CD14-positive monocyte (primary cell): ENCODE measurements at regions not wholly inside any gene's neighbourhood (a gene's known extent, or its start where the extent isn't known, plus 50 kb on each side); places are given as distances from the start of the nearest gene placed in this dataset.

Source experiments
- DNase-seq, 3 donors: peaks; one replicate each; pipeline ENCODE4 v3.0.0-alpha.2; 2011 to 2022
- H2AFZ ChIP-seq: 2 replicates; pipeline ENCODE4 v1.6.0; 2012; ENCODE audit warnings: mild to moderate bottlenecking, low read depth, low read length, inconsistent platforms; ENCODE audit not compliant: insufficient read depth, poor library complexity, severe bottlenecking
- H3K27ac ChIP-seq, 2 donors: 1 replicate in 1 of 2; 2 replicates in 1 of 2; pipeline ENCODE4 v1.5.1; 2012 to 2013; ENCODE audit warnings: low read length in 2 of 2, control low read depth in 1 of 2, inconsistent platforms in 1 of 2, low read depth in 1 of 2, mild to moderate bottlenecking in 1 of 2
- H3K27me3 ChIP-seq, 2 donors: one replicate each; pipeline versions ENCODE4 v1.6.0 to v1.6.1; 2011 to 2013; ENCODE audit warnings: low read length in 2 of 2; ENCODE audit not compliant: control insufficient read depth in 2 of 2, insufficient read depth in 2 of 2
- H3K36me3 ChIP-seq, 2 donors: replicated peaks in 1 of 2; 1 replicate in 1 of 2; 2 replicates in 1 of 2; pipeline versions ENCODE4 v1.5.1 to v1.6.1; 2012 to 2013; ENCODE audit warnings: low read length in 2 of 2, control low read depth in 1 of 2, inconsistent platforms in 1 of 2, mild to moderate bottlenecking in 1 of 2; ENCODE audit not compliant: insufficient read depth in 2 of 2, control insufficient read depth in 1 of 2
- H3K4me1 ChIP-seq, 2 donors: 1 replicate in 1 of 2; 2 replicates in 1 of 2; pipeline versions ENCODE4 v1.5.1 to v1.6.1; 2012 to 2013; ENCODE audit warnings: low read length in 2 of 2, control low read depth in 1 of 2, inconsistent platforms in 1 of 2, mild to moderate bottlenecking in 1 of 2, moderate library complexity in 1 of 2; ENCODE audit not compliant: insufficient read depth in 2 of 2, control insufficient read depth in 1 of 2
- H3K4me2 ChIP-seq: replicated peaks from 2 replicates; pipeline ENCODE3; 2012; ENCODE audit warnings: low read length, moderate library complexity, mild to moderate bottlenecking; ENCODE audit not compliant: poor library complexity, severe bottlenecking; ENCODE audit errors: extremely low read depth
- H3K4me3 ChIP-seq, 3 experiments: fragments of 200-600 bp in 1 of 3; sonication (generic) in 1 of 3; replicated peaks in 1 of 3; 1 replicate in 2 of 3; 2 replicates in 1 of 3; pipeline ENCODE4 v1.5.1; 2011 to 2013; ENCODE audit warnings: low read length in 3 of 3, mild to moderate bottlenecking in 3 of 3, control low read depth in 2 of 3, low read depth in 2 of 3, inconsistent platforms in 1 of 3, moderate library complexity in 1 of 3
- H3K79me2 ChIP-seq: 2 replicates; pipeline ENCODE4 v1.6.0; 2012; ENCODE audit warnings: mild to moderate bottlenecking, control low read depth, inconsistent platforms, low read length, moderate library complexity; ENCODE audit not compliant: insufficient read depth
- H3K9ac ChIP-seq: 2 replicates; pipeline ENCODE4 v1.6.0; 2017; ENCODE audit warnings: low read length, mild to moderate bottlenecking; ENCODE audit not compliant: insufficient read depth, poor library complexity, severe bottlenecking
- H3K9me3 ChIP-seq, 2 donors: replicated peaks in 1 of 2; 1 replicate in 1 of 2; 2 replicates in 1 of 2; pipeline versions ENCODE4 v1.5.1 to v1.6.1; 2012 to 2013; ENCODE audit warnings: low read length in 2 of 2, control low read depth in 1 of 2; ENCODE audit not compliant: control insufficient read depth in 1 of 2, insufficient read depth in 1 of 2
- H4K20me1 ChIP-seq: 2 replicates; pipeline ENCODE4 v1.6.0; 2012; ENCODE audit warnings: mild to moderate bottlenecking, low read length, control low read depth, moderate library complexity; ENCODE audit not compliant: insufficient read depth
- H3K27ac Mint-ChIP-seq, 7 donors: one replicate each; pipeline ENCODE4 v1.8.0; 2020; ENCODE audit warnings: mild to moderate bottlenecking in 7 of 7, mixed read lengths in 7 of 7, moderate library complexity in 6 of 7, inconsistent platforms in 2 of 7
- H3K27me3 Mint-ChIP-seq, 3 donors: one replicate each; pipeline ENCODE4 v1.8.0; 2021 to 2022; ENCODE audit warnings: low read depth in 3 of 3, mild to moderate bottlenecking in 3 of 3, mixed read lengths in 3 of 3, moderate library complexity in 3 of 3, inconsistent platforms in 1 of 3
- H3K36me3 Mint-ChIP-seq, 2 donors: one replicate each; pipeline ENCODE4 v1.8.0; 2020; ENCODE audit warnings: mixed read lengths in 2 of 2, inconsistent platforms in 1 of 2, mild to moderate bottlenecking in 1 of 2
- H3K4me1 Mint-ChIP-seq: one replicate; pipeline ENCODE4 v1.8.0; 2020; ENCODE audit warnings: mild to moderate bottlenecking, mixed read lengths
- H3K4me3 Mint-ChIP-seq, 2 donors: one replicate each; pipeline ENCODE4 v1.8.0; 2020; ENCODE audit warnings: mild to moderate bottlenecking in 2 of 2, mixed read lengths in 2 of 2, moderate library complexity in 1 of 2
- H3K9me3 Mint-ChIP-seq, 7 donors: one replicate each; pipeline ENCODE4 v1.8.0; 2020 to 2022; ENCODE audit warnings: mixed read lengths in 7 of 7, mild to moderate bottlenecking in 6 of 7, moderate library complexity in 6 of 7, inconsistent platforms in 2 of 7
- WGBS: methylation state at CpG from one replicate; pipeline ENCODE4 v1.1.5; 2013; ENCODE audit warnings: missing lambda C conversion rate; ENCODE audit not compliant: insufficient coverage; 5-methylcytosine and 5-hydroxymethylcytosine counted together
- intact Hi-C, 2 donors: fragments of 100-400 bp; cut with micrococcal nuclease; formaldehyde crosslinking; loops; one replicate each; pipeline versions ENCODE4 v1.15.0 to v1.15.1; 2023
- TF ChIP-seq, protein P1 (sequence below): fragments of 200-600 bp; IDR thresholded peaks from one replicate; pipeline ENCODE4 v1.8.0; 2022; ENCODE audit warnings: antibody characterized with exemption, mild to moderate bottlenecking

DNA sequence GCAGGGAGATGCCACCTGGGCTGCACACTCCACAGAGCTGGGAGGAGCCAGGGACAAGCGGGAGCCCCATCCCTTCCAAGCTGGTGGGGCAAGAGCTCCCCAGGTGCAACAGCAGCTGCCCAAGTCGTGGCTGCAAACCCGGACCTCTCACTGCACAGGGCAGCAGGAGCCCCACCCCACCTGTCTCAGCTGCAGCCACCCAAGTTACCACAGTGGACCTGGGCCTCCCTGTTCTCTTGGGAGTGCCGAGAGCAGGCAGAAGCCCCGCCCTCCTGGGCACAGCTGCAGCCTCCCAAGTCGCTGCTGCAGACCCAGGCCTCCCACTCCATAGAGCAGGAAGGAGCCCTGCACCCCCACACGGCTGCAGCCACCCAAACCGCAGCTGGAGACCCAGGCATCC lies 374.1 kb upstream of the ACO1 start:
- Mint-ChIP-seq H3K27me3 (no peaks in the 10 kb centered on the region), H3K9me3 (peaks cover 0 to 4% (median 3%) of the 10 kb centered on the region in 7 donors), H3K36me3 (no peaks in the 10 kb centered on the region), H3K4me3 (no peak overlapping the region), H3K27ac (no peak overlapping the region), H3K4me1 (no peaks in the 10 kb centered on the region)
- Histone ChIP-seq H4K20me1 (no peaks in the 10 kb centered on the region), H3K9me3 (peaks cover 0 to 6% of the 10 kb centered on the region in 2 donors), H2AFZ (no peak overlapping the region), H3K27me3 (no peaks in the 10 kb centered on the region), H3K9ac (no peak overlapping the region), H3K36me3 (no peaks in the 10 kb centered on the region), H3K27ac (no peak overlapping the region), H3K4me1 (no peaks in the 10 kb centered on the region), H3K4me3 (no peak overlapping the region), H3K4me2 (no peak overlapping the region), H3K79me2 (no peaks in the 10 kb centered on the region)
- intact Hi-C loops: no loop called here
- 92% methylated on average over 7 of the region's 8 CpGs for WGBS
- TF ChIP-seq, protein P1, sequence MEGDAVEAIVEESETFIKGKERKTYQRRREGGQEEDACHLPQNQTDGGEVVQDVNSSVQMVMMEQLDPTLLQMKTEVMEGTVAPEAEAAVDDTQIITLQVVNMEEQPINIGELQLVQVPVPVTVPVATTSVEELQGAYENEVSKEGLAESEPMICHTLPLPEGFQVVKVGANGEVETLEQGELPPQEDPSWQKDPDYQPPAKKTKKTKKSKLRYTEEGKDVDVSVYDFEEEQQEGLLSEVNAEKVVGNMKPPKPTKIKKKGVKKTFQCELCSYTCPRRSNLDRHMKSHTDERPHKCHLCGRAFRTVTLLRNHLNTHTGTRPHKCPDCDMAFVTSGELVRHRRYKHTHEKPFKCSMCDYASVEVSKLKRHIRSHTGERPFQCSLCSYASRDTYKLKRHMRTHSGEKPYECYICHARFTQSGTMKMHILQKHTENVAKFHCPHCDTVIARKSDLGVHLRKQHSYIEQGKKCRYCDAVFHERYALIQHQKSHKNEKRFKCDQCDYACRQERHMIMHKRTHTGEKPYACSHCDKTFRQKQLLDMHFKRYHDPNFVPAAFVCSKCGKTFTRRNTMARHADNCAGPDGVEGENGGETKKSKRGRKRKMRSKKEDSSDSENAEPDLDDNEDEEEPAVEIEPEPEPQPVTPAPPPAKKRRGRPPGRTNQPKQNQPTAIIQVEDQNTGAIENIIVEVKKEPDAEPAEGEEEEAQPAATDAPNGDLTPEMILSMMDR: no peak
- no peak for DNase-seq

DNA sequence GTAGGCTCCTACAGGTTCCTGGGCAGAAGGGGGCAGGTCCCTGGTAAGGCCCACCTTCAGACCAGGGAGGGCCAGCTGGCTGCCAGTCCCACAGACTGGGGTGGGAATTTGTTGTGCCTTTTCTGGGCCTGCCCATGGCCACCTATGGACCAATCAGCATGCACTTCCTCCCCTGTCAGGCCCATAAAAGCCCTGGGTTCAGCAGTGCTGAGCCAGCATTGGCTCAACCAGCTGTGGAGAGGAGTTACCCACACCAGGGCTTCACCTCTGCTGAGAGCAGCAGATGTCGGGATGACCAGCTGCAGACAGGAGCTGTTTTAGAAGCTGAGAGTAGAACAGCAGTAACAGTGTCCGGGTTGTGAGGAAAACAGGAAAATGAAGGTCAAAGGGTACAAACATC lies 373.4 kb upstream of the ACO1 start:
- Histone ChIP-seq H2AFZ (no peak overlapping the region), H3K4me3 (no peak overlapping the region), H3K36me3 (no peaks in the 10 kb centered on the region), H3K27me3 (no peaks in the 10 kb centered on the region), H3K27ac (no peak overlapping the region), H3K9me3 (peaks cover 6 to 11% of the 10 kb centered on the region in 2 donors), H4K20me1 (no peaks in the 10 kb centered on the region), H3K9ac (no peak overlapping the region), H3K4me2 (no peak overlapping the region), H3K4me1 (no peaks in the 10 kb centered on the region), H3K79me2 (no peaks in the 10 kb centered on the region)
- 94% methylated on average over 2 of the region's 2 CpGs for WGBS
- no peaks in the 10 kb centered on the region for H3K4me1 Mint-ChIP-seq
- no peak overlapping the region for H3K4me3 Mint-ChIP-seq
- peaks cover 2 to 8% (median 5%) of the 10 kb centered on the region in 7 donors for H3K9me3 Mint-ChIP-seq
- H3K27ac Mint-ChIP-seq: no peak overlapping the region
- no peaks in the 10 kb centered on the region for H3K36me3 Mint-ChIP-seq
- no peak for DNase-seq
- TF ChIP-seq, protein P1: no peak
- H3K27me3 Mint-ChIP-seq: no peaks in the 10 kb centered on the region
- intact Hi-C loops: no loop called here
